ENCODE measurements at regions not wholly inside any gene's neighbourhood (a gene's known extent, or its start where the extent isn't known, plus 50 kb on each side); places are given as distances from the start of the nearest gene placed in this dataset.

- no peak overlapping the region for H3K4me2 ChIP-seq
- H3K79me2 ChIP-seq, result no peaks in the 10 kb centered on the region
- no peaks in the 10 kb centered on the region for H3K9me2 ChIP-seq (replicated peaks; ENCODE audit: insufficient read depth)
- no peak for DNase-seq (ENCODE audit: low spot score)
- H3K9me3 ChIP-seq (ENCODE audit: low read depth), result no peaks in the 10 kb centered on the region
- H4K20me1 ChIP-seq (ENCODE audit: insufficient read depth, poor library complexity, severe bottlenecking), result no peaks in the 10 kb centered on the region
- no peaks in the 10 kb centered on the region for H3K27me3 ChIP-seq
- H3K36me3 ChIP-seq (replicated peaks; ENCODE audit: insufficient read depth, low read depth), result no peaks in the 10 kb centered on the region
- no peaks in the 10 kb centered on the region for H3K4me1 ChIP-seq (ENCODE audit: insufficient read depth)
- TF ChIP-seq, protein P1, sequence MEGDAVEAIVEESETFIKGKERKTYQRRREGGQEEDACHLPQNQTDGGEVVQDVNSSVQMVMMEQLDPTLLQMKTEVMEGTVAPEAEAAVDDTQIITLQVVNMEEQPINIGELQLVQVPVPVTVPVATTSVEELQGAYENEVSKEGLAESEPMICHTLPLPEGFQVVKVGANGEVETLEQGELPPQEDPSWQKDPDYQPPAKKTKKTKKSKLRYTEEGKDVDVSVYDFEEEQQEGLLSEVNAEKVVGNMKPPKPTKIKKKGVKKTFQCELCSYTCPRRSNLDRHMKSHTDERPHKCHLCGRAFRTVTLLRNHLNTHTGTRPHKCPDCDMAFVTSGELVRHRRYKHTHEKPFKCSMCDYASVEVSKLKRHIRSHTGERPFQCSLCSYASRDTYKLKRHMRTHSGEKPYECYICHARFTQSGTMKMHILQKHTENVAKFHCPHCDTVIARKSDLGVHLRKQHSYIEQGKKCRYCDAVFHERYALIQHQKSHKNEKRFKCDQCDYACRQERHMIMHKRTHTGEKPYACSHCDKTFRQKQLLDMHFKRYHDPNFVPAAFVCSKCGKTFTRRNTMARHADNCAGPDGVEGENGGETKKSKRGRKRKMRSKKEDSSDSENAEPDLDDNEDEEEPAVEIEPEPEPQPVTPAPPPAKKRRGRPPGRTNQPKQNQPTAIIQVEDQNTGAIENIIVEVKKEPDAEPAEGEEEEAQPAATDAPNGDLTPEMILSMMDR (IDR thresholded peaks at IDR 0.05; ENCODE audit: poor library complexity), result no peak
- TF ChIP-seq EZH2phosphoT487 (IDR thresholded peaks at IDR 0.05; ENCODE audit: low read depth, severe bottlenecking, unreplicated experiment) (no peak), EZH2 (IDR thresholded peaks at IDR 0.05; ENCODE audit: borderline replicate concordance) (no peak)
- WGBS (ENCODE audit: low lambda C conversion rate, missing lambda C conversion rate), result 72% methylated on average over 1 of the region's 1 CpG
- H3K4me3 ChIP-seq, result no peak overlapping the region
- no peak overlapping the region for H3K27ac ChIP-seq
- H2AFZ ChIP-seq, result no peak overlapping the region
These were observed 328.8 kb downstream of the ARL6IP6 start for GRCh38 chr2:153047220-153047619.

GRCh38 chr2:153043385-153043784, 325.0 kb downstream of the ARL6IP6 start:
- DNase-seq (ENCODE audit: low spot score), result no peak
- H2AFZ ChIP-seq, result no peak overlapping the region
- 75% methylated on average over 1 of the region's 1 CpG for WGBS (ENCODE audit: low lambda C conversion rate, missing lambda C conversion rate)

GRCh38 chr2:153028626-153029025, 310.2 kb downstream of the ARL6IP6 start:
- H3K9me2 ChIP-seq (replicated peaks; ENCODE audit: insufficient read depth), result no peaks in the 10 kb centered on the region
- no peaks in the 10 kb centered on the region for H3K79me2 ChIP-seq
- no peak overlapping the region for H3K4me3 ChIP-seq
- H3K36me3 ChIP-seq (replicated peaks; ENCODE audit: insufficient read depth, low read depth), result no peaks in the 10 kb centered on the region
- H2AFZ ChIP-seq, result no peak overlapping the region
- H3K4me1 ChIP-seq (ENCODE audit: insufficient read depth), result no peaks in the 10 kb centered on the region
- TF ChIP-seq EZH2 (IDR thresholded peaks at IDR 0.05; ENCODE audit: borderline replicate concordance), result no peak
- TF ChIP-seq, protein P1 (IDR thresholded peaks at IDR 0.05; ENCODE audit: poor library complexity), result no peak
- DNase-seq (ENCODE audit: low spot score), result no peak
- no peak overlapping the region for H3K4me2 ChIP-seq
- H3K27ac ChIP-seq, result no peak overlapping the region
- no peaks in the 10 kb centered on the region for H3K27me3 ChIP-seq
- H4K20me1 ChIP-seq (ENCODE audit: insufficient read depth, poor library complexity, severe bottlenecking), result no peaks in the 10 kb centered on the region
- 90% methylated on average over 2 of the region's 2 CpGs for WGBS (ENCODE audit: low lambda C conversion rate, missing lambda C conversion rate)
- no peaks in the 10 kb centered on the region for H3K9me3 ChIP-seq (ENCODE audit: low read depth)

More at GRCh38 chr2:153043385-153043784, 325.0 kb downstream of the ARL6IP6 start:
- H3K4me2 ChIP-seq, result no peak overlapping the region
- no peaks in the 10 kb centered on the region for H3K4me1 ChIP-seq (ENCODE audit: insufficient read depth)
- H3K9me2 ChIP-seq (replicated peaks; ENCODE audit: insufficient read depth), result no peaks in the 10 kb centered on the region
- no peaks in the 10 kb centered on the region for H3K79me2 ChIP-seq
- TF ChIP-seq EZH2phosphoT487 (IDR thresholded peaks at IDR 0.05; ENCODE audit: low read depth, severe bottlenecking, unreplicated experiment), result no peak
- TF ChIP-seq, protein P1 (IDR thresholded peaks at IDR 0.05; ENCODE audit: poor library complexity), result no peak
- TF ChIP-seq EZH2 (IDR thresholded peaks at IDR 0.05; ENCODE audit: borderline replicate concordance), result no peak
- no peaks in the 10 kb centered on the region for H3K27me3 ChIP-seq
- no peaks in the 10 kb centered on the region for H4K20me1 ChIP-seq (ENCODE audit: insufficient read depth, poor library complexity, severe bottlenecking)
- no peak overlapping the region for H3K27ac ChIP-seq
- no peak overlapping the region for H3K4me3 ChIP-seq
- H3K36me3 ChIP-seq (replicated peaks; ENCODE audit: insufficient read depth, low read depth), result no peaks in the 10 kb centered on the region
- no peaks in the 10 kb centered on the region for H3K9me3 ChIP-seq (ENCODE audit: low read depth)

DNA sequence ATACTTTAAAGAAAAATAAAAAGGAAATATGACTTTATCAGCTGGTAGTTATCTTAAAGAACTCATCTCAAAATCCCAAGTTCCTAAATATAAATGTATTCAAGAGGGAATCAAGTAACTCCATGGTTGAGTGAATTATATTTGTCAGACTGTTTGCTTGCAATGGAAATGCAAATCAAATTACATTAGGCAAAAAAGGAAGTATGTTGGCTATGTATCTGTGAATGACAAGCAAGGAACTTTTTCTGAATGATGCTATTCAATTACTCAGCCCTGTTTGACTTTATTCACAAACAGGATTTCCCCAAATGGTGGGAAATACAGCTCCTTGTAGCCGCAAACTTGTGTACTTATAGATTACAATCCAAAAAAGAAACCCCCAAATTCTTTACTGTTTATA, 309.1 kb downstream of the ARL6IP6 start:
- TF ChIP-seq EZH2 (IDR thresholded peaks at IDR 0.05; ENCODE audit: borderline replicate concordance) (no peak), EZH2phosphoT487 (IDR thresholded peaks at IDR 0.05; ENCODE audit: low read depth, severe bottlenecking, unreplicated experiment) (no peak)
- TF ChIP-seq, protein P1 (IDR thresholded peaks at IDR 0.05; ENCODE audit: poor library complexity), result no peak
- Histone ChIP-seq H3K9me2 (replicated peaks; ENCODE audit: insufficient read depth) (no peaks in the 10 kb centered on the region), H3K9me3 (ENCODE audit: low read depth) (no peaks in the 10 kb centered on the region), H3K4me3 (no peak overlapping the region), H2AFZ (no peak overlapping the region), H3K27ac (no peak overlapping the region), H4K20me1 (ENCODE audit: insufficient read depth, poor library complexity, severe bottlenecking) (no peaks in the 10 kb centered on the region), H3K4me1 (ENCODE audit: insufficient read depth) (no peaks in the 10 kb centered on the region), H3K36me3 (replicated peaks; ENCODE audit: insufficient read depth, low read depth) (no peaks in the 10 kb centered on the region), H3K4me2 (no peak overlapping the region), H3K27me3 (no peaks in the 10 kb centered on the region), H3K79me2 (no peaks in the 10 kb centered on the region)
- 96% methylated on average over 1 of the region's 1 CpG for WGBS (ENCODE audit: low lambda C conversion rate, missing lambda C conversion rate)
- DNase-seq (ENCODE audit: low spot score), result no peak
